Right lobe of liver (tissue), 6 donors: ENCODE measurements at regions not wholly inside any gene's neighbourhood (a gene's known extent, or its start where the extent isn't known, plus 50 kb on each side); places are given as distances from the start of the nearest gene placed in this dataset.

Experiments used
- ATAC-seq, 4 donors: fragments of 200-7000 bp; cut with Tn5 transposase; one replicate each; pipeline ENCODE4 v1.9.1; 2020; ENCODE audit warnings: mild to moderate bottlenecking in 4 of 4, moderate library complexity in 4 of 4
- DNase-seq, 3 donors: peaks; one replicate each; pipeline ENCODE4 v3.0.0-alpha.2; 2020
- H3K27ac ChIP-seq, 3 donors: fragments of 200-600 bp; one replicate each; pipeline ENCODE4 v1.8.0; 2022
- H3K27me3 ChIP-seq, 2 donors: fragments of 200-600 bp; one replicate each; pipeline ENCODE4 v1.8.0; 2022
- H3K36me3 ChIP-seq, 4 donors: fragments of 200-600 bp; sonication (generic) in 1 of 4; one replicate each; pipeline versions ENCODE4 v1.5.1 to v1.8.0; 2017 to 2022; ENCODE audit warnings: control low read depth in 1 of 4
- H3K4me1 ChIP-seq, 4 donors: fragments of 200-600 bp; sonication (generic) in 1 of 4; one replicate each; pipeline versions ENCODE4 v1.5.1 to v1.8.0; 2017 to 2022; ENCODE audit warnings: control low read depth in 1 of 4
- H3K4me3 ChIP-seq, 3 donors: fragments of 200-600 bp; one replicate each; pipeline ENCODE4 v1.8.0; 2022
- H3K9me3 ChIP-seq, 4 donors: fragments of 200-600 bp; sonication (generic) in 1 of 4; one replicate each; pipeline versions ENCODE4 v1.5.1 to v1.8.0; 2017 to 2022; ENCODE audit warnings: control low read depth in 1 of 4
- CTCF ChIP-seq, 4 donors: fragments of 200-600 bp in 3 of 4; fragments of 450-650 bp in 1 of 4; IDR thresholded peaks; one replicate each; pipeline versions ENCODE4 v1.5.1 to v1.8.0; 2016 to 2022; ENCODE audit warnings: antibody characterized with exemption in 4 of 4, mild to moderate bottlenecking in 2 of 4
- POLR2A ChIP-seq: fragments of 450-650 bp; IDR thresholded peaks from one replicate; pipeline ENCODE4 v1.6.1; 2017; ENCODE audit warnings: antibody characterized with exemption, mild to moderate bottlenecking
- WGBS: methylation state at CpG from one replicate; pipeline ENCODE4 v1.1.6; 2018; ENCODE audit warnings: low coverage, low lambda C conversion rate; ENCODE audit not compliant: insufficient coverage; ENCODE audit errors: missing lambda C conversion rate; 5-methylcytosine and 5-hydroxymethylcytosine counted together
- intact Hi-C, 2 donors: fragments of 100-400 bp; cut with DNase I; formaldehyde crosslinking; loops; one replicate each; pipeline versions ENCODE4 v1.11.2 to v1.14.1; 2022
- donor health status: DM: no; HTN: yes; CAD: no.
- donor health status: DM: no; HTN: no; CAD: no.
- donor health status: DM: no; HTN: no; CAD: no.
- donor health status: DM: no; HTN: yes; CAD: no.
- donor health status: DM: no; HTN: yes; CAD: no.

GRCh38 chr16:14002416-14002990 is 68.6 kb upstream of the MRTFB start:
- no peak for DNase-seq
- Histone ChIP-seq H3K36me3 (no peaks in the 10 kb centered on the region), H3K27me3 (no peaks in the 10 kb centered on the region), H3K4me3 (no peak overlapping the region), H3K9me3 (no peaks in the 10 kb centered on the region), H3K27ac (no peak overlapping the region), H3K4me1 (peaks cover 0 to 10% (median 4%) of the 10 kb centered on the region in 4 donors)
- no peak for ATAC-seq
- TF ChIP-seq POLR2A (no peak), CTCF (IDR thresholded peaks at IDR 0.05) (no peak)
- 67% methylated on average over 13 of the region's 13 CpGs for WGBS
- intact Hi-C loops = no loop called here

GRCh38 chr16:14003074-14003570 is 68.0 kb upstream of the MRTFB start:
- H3K36me3 ChIP-seq = no peaks in the 10 kb centered on the region
- TF ChIP-seq POLR2A = no peak
- no peak for TF ChIP-seq CTCF (IDR thresholded peaks at IDR 0.05)
- no peaks in the 10 kb centered on the region for H3K27me3 ChIP-seq
- peak in 2 of 3 donors; percentile 24 to 55 for DNase-seq
- H3K4me3 ChIP-seq = peak overlapping the region in 1 of 3 donors; percentile 16
- WGBS = 25% methylated on average over 14 of the region's 15 CpGs
- no peak overlapping the region for H3K27ac ChIP-seq
- H3K4me1 ChIP-seq = peaks cover 0 to 4% (median under 1%) of the 10 kb centered on the region in 4 donors
- intact Hi-C loops = no loop called here
- ATAC-seq = peak; percentile 59 to 87 (median 66)
- no peaks in the 10 kb centered on the region for H3K9me3 ChIP-seq

GRCh38 chr16:14004031-14004728 is 66.9 kb upstream of the MRTFB start:
- no peak for TF ChIP-seq POLR2A

GRCh38 chr16:14004729-14005315 is 66.3 kb upstream of the MRTFB start:
- H3K9me3 ChIP-seq = no peaks in the 10 kb centered on the region
- no peaks in the 10 kb centered on the region for H3K36me3 ChIP-seq
- TF ChIP-seq CTCF (IDR thresholded peaks at IDR 0.05) (no peak), POLR2A (no peak)
- H3K4me3 ChIP-seq = no peak overlapping the region
- no peak for DNase-seq
- no peaks in the 10 kb centered on the region for H3K4me1 ChIP-seq
- ATAC-seq = no peak
- 40% methylated on average over 1 of the region's 2 CpGs for WGBS
- H3K27me3 ChIP-seq = no peaks in the 10 kb centered on the region
- H3K27ac ChIP-seq = no peak overlapping the region
- intact Hi-C loops = no loop called here

More at GRCh38 chr16:14004031-14004728, 66.9 kb upstream of the MRTFB start:
- intact Hi-C loops = no loop called here
- 72% methylated on average over 3 of the region's 13 CpGs for WGBS
- Histone ChIP-seq H3K27ac (no peak overlapping the region), H3K4me1 (no peaks in the 10 kb centered on the region), H3K36me3 (no peaks in the 10 kb centered on the region), H3K9me3 (no peaks in the 10 kb centered on the region), H3K4me3 (no peak overlapping the region), H3K27me3 (no peaks in the 10 kb centered on the region)
- ATAC-seq (peak in 2 of 4 donors; percentile 16 to 41), DNase-seq (peak in 1 of 3 donors; percentile 35)

GRCh38 chr16:14005335-14005734 is 65.8 kb upstream of the MRTFB start:
- Histone ChIP-seq H3K4me3 (no peak overlapping the region), H3K27me3 (no peaks in the 10 kb centered on the region), H3K4me1 (no peaks in the 10 kb centered on the region), H3K9me3 (no peaks in the 10 kb centered on the region), H3K27ac (no peak overlapping the region), H3K36me3 (no peaks in the 10 kb centered on the region)
- 84% methylated on average over 6 of the region's 6 CpGs for WGBS
- DNase-seq (no peak), ATAC-seq (no peak)
- intact Hi-C loops = no loop called here
- TF ChIP-seq CTCF (IDR thresholded peaks at IDR 0.05) (no peak), POLR2A (no peak)
